GM13977 (cell line): ENCODE measurements at regions not wholly inside any gene's neighbourhood (a gene's known extent, or its start where the extent isn't known, plus 50 kb on each side); places are given as distances from the start of the nearest gene placed in this dataset.

Source experiments
- DNase-seq: peaks from one replicate; pipeline ENCODE4 v3.0.0; 2012; ENCODE audit warnings: low spot score
- in situ Hi-C: fragments of 300-500 bp; cut with MboI; formaldehyde crosslinking; loops from one replicate; pipeline ENCODE4 v1.12.0; 2022; ENCODE audit warnings: low sequenced_read_pairs, low pct_unique_long_range_greater_than_20kb, mixed read lengths, inconsistent platforms; ENCODE audit not compliant: unreplicated experiment
- TF ChIP-seq, protein P1 (sequence below): IDR thresholded peaks from 2 replicates; pipeline ENCODE4 v1.5.1; 2012; ENCODE audit warnings: mild to moderate bottlenecking, control low read depth; ENCODE audit not compliant: insufficient read depth; ENCODE audit errors: extremely low read depth, missing control alignments

DNA sequence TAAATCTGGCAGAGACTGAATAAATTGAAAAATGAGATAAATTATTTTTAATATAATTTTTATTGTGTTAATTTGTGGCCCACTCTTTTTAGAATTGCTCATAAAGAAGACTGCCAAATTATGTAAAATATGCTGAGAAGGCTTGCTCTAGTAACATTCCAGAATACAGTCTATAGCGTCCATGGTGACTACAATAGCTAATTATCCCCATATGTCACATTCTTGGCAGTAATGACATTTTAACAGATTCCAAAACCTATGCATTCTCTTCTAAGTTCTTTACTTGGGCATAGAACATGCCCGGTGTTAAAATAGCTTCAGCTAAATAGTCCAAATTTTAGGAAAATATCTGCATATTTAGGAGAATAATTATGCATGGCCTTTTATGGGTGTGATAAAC is 697.0 kb upstream of the SEMA6A start:
- in situ Hi-C loops: no loop called here
- TF ChIP-seq, protein P1, sequence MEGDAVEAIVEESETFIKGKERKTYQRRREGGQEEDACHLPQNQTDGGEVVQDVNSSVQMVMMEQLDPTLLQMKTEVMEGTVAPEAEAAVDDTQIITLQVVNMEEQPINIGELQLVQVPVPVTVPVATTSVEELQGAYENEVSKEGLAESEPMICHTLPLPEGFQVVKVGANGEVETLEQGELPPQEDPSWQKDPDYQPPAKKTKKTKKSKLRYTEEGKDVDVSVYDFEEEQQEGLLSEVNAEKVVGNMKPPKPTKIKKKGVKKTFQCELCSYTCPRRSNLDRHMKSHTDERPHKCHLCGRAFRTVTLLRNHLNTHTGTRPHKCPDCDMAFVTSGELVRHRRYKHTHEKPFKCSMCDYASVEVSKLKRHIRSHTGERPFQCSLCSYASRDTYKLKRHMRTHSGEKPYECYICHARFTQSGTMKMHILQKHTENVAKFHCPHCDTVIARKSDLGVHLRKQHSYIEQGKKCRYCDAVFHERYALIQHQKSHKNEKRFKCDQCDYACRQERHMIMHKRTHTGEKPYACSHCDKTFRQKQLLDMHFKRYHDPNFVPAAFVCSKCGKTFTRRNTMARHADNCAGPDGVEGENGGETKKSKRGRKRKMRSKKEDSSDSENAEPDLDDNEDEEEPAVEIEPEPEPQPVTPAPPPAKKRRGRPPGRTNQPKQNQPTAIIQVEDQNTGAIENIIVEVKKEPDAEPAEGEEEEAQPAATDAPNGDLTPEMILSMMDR: no peak
- no peak for DNase-seq

DNA sequence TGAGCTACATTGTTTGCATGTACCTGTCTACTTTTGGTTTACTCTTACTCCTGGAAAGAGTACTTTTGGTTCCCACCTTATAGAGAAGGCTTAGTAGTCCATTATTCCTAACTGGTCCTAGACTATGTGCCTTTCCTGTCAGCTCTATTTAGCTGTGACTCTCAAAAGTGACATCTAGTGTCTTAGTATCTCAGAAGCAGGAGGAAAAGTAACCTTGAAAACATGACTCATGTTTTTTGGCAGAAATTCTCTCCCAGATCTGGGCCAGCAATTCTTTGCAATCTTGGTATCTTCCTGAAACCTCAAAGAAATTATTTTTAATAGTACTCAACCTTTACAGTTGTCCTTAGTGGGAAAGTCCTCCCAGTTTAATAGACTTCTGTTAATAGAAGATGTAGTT is 691.7 kb upstream of the SEMA6A start:
- no peak for DNase-seq
- TF ChIP-seq, protein P1: no peak
- in situ Hi-C loops: no loop called here

DNA sequence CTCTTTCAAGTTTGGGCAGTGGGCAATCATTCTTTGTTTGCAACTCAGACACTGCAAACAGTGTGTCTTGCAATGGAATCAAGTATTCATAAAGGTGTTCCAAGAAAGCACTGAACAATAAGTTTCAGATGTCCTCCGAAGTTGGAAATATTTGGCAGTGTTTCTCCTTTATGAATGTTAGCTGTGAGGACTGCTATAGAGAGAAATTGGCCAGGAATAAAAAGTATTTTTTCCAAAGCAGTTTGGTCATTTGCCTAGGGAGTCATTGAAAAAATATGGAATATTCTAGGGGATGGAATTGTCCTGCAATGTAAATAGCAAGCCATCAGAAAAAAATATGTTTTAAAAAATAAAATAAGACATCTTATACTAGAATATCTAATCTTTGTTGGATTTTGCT is 688.6 kb upstream of the SEMA6A start:
- DNase-seq: no peak
- TF ChIP-seq, protein P1: no peak
- in situ Hi-C loops: no loop called here

DNA sequence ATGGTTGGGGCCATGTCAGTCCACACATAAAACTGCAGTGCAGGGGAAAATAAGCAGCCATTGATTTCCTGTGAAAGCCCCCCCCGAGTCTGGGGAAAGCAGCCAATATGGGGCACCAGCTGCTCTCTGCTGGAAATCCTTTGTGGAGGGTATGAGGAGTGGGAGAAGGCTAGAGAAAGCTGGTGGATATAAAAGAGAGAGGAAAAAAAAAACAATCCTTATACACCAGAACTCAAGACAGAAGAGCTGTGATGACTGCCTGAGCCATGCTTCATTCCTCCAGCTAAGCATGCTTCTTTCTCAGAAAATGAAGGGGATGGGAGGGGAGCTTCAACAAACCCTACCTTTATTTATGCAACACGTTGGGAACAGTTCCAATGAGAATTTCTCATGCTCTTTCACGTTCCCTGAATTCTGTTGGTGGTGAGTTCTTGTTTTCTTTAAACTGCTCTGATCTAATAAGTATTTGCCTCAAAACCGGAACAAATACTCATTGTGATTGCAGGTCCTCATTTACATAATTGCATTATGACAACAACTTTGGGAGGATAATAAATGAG is 688.0 kb upstream of the SEMA6A start:
- DNase-seq: no peak
- TF ChIP-seq, protein P1: no peak
- in situ Hi-C loops: no loop called here

DNA sequence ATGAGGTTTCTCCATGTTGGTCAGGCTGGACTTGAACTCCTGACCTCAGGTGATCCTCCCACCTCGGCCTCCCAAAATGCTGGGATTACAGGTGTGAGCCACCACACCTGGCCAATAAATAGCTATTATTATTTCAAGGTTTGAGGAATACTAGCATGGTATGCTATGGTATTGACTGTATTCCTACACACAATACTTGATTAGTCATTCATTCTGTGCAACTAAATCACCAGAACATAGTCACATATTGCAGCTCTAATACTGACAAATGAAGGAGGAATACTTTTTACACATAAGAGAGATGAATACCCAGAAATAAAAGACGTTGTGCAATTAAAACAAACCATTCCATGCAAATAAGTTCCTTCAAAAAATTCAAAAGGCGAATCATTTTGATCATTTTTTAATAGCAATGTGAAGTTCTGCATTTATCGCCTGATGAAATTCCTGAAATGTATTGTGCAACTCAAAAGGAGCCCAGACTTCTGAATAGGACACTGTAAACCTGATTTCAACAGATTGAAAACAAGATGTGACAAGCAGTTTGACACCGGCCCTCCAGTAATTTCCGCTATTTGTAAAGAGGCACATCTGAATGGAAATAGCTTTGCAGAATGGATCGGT is 687.4 kb upstream of the SEMA6A start:
- in situ Hi-C loops: no loop called here

DNA sequence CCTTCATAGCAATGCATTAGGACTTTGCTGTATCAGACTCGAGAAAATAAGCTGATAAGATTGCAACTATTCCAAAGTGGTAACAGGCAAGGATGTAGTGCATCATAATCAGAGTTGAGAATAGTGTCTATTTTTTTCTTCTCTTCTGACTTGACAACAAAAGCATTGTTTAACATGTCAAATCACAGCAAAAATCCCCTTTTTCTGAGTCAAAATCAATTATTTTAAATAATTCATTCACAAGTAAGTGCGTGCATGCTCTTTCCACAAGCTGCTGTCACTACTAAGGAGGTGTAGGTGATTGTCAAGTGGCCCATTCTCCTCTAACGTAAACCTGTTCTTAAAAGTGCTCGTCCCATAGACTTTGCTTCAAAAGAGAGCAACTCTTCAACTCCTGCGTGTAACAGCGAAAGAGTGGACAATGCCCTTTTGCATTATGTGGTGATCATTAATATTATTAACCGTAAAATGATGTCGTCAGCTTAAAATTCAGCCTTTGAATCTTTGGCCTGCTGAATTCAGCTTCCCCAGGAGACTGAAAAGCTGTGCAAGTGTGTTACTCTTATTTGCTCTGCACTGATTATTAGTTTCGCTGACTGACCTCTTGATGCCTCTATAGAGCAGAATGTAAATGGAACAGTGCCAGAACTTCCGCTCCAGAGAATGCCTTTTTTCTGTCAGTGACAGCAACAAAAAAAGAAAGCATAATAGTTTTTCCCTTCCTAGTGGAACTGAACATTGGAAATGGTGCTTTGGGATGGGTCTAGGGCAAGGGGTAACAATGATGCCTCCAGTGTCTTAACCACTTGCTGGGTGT is 680.8 kb upstream of the SEMA6A start:
- no peak for DNase-seq
- TF ChIP-seq, protein P1: no peak
- in situ Hi-C loops: no loop called here

More for the DNA sequence above, 687.4 kb upstream of the SEMA6A start:
- no peak for DNase-seq
- TF ChIP-seq, protein P1: no peak
